K562 (cell line): ENCODE measurements at regions not wholly inside any gene's neighbourhood (a gene's known extent, or its start where the extent isn't known, plus 50 kb on each side); places are given as distances from the start of the nearest gene placed in this dataset.

ENCODE experiments used
- CTCF ChIP-seq, 3 experiments: IDR thresholded peaks in 2 of 3; conservative IDR thresholded peaks in 1 of 3; 2 replicates each; pipeline ENCODE4 v1.5.1; 2011 to 2012; ENCODE audit warnings: low read length in 3 of 3, mild to moderate bottlenecking in 3 of 3, control low read depth in 2 of 3, improper control_type of control experiment in 1 of 3, inconsistent platforms in 1 of 3, low read depth in 1 of 3, mixed read lengths in 1 of 3, moderate library complexity in 1 of 3; ENCODE audit not compliant: insufficient read depth in 2 of 3
- CUX1 ChIP-seq: fragments of 200-800 bp; sonication (Bioruptor generic); IDR thresholded peaks from 2 replicates; pipeline ENCODE4 v1.6.1; 2016; ENCODE audit warnings: missing genetic modification characterization, missing compliant biosample characterization

GRCh38 chr11:91691872-91692271 lies 532.7 kb upstream of the FAT3 start:
- TF ChIP-seq CUX1 = no peak
- no peak for TF ChIP-seq CTCF (IDR thresholded peaks at IDR 0.05 in 2 of 3, conservative IDR thresholded peaks at IDR 0.05 in 1 of 3; ENCODE audit: insufficient read depth in 2 of 3, low read depth in 1 of 3, low read length in 3 of 3)
